ENCODE measurements at regions not wholly inside any gene's neighbourhood (a gene's known extent, or its start where the extent isn't known, plus 50 kb on each side); places are given as distances from the start of the nearest gene placed in this dataset.

DNA sequence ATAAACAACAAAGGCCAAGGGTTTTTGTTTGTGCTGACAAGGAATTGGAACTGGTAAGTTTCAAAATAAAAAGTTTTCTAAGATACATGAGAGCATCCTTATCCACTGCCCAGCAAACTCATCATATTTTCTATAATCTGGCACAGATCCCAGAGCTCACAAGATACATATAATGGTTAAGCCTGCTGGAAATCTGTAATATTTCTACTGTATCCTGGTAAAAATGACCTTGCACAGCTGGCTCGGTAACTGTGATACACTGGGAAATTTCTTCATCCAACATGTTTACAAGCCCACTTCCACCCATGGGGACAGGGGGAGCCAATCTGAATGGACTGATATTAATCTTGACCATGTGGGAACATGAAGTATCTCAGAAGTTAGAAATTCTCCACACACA is 425.4 kb upstream of the MMADHC start:
- Histone ChIP-seq H3K4me3 (no peak overlapping the region), H3K36me3 (no peaks in the 10 kb centered on the region), H3K27me3 (no peaks in the 10 kb centered on the region), H3K27ac (no peak overlapping the region), H3K9me3 (no peaks in the 10 kb centered on the region), H3K4me1 (no peaks in the 10 kb centered on the region)
- intact Hi-C loops (cut with DNase I), result no loop called here
- DNase-seq (no peak), ATAC-seq (no peak), FAIRE-seq (no peak)
- TF ChIP-seq, protein P1, sequence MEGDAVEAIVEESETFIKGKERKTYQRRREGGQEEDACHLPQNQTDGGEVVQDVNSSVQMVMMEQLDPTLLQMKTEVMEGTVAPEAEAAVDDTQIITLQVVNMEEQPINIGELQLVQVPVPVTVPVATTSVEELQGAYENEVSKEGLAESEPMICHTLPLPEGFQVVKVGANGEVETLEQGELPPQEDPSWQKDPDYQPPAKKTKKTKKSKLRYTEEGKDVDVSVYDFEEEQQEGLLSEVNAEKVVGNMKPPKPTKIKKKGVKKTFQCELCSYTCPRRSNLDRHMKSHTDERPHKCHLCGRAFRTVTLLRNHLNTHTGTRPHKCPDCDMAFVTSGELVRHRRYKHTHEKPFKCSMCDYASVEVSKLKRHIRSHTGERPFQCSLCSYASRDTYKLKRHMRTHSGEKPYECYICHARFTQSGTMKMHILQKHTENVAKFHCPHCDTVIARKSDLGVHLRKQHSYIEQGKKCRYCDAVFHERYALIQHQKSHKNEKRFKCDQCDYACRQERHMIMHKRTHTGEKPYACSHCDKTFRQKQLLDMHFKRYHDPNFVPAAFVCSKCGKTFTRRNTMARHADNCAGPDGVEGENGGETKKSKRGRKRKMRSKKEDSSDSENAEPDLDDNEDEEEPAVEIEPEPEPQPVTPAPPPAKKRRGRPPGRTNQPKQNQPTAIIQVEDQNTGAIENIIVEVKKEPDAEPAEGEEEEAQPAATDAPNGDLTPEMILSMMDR (IDR thresholded peaks at IDR 0.05), result no peak
- 47 to 48% methylated on average over 1 of the region's 1 CpG for WGBS, 2 donors

DNA sequence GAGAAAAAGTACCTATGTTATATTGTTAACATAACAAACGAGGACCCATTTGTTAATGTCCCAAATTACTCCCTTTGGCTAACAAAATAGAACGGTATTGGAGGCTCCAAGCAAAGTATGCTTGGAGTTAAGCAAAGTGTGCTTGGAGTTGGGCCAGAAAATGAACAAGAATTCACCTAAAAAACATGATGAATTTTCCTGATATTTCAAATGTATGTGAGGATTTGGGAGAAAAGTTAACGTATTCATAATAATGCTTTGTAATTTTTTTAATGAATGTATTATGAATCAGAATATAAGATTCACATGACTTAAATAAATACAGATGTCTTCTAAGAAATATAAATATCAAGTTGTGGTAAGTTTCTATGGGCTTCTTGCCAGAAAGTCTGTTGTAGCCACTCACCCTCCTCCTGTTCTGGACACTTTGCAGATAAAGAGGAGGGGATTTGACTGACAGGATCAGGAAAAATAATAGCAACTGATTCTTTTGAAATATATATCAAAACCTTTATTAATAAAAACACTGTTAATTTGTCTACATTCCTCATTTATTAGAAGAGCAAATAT is 423.7 kb upstream of the MMADHC start:
- H3K27me3 ChIP-seq, result no peaks in the 10 kb centered on the region
- intact Hi-C loops (cut with DNase I), result no loop called here
- no peak overlapping the region for H3K4me3 ChIP-seq
- no peaks in the 10 kb centered on the region for H3K9me3 ChIP-seq
- no peak overlapping the region for H3K27ac ChIP-seq
- H3K36me3 ChIP-seq, result no peaks in the 10 kb centered on the region
- ATAC-seq (no peak), DNase-seq (no peak), FAIRE-seq (no peak)
- 87 to 89% methylated on average over 3 of the region's 3 CpGs for WGBS, 2 donors
- TF ChIP-seq, protein P1 (IDR thresholded peaks at IDR 0.05), result no peak
- H3K4me1 ChIP-seq, result no peaks in the 10 kb centered on the region

DNA sequence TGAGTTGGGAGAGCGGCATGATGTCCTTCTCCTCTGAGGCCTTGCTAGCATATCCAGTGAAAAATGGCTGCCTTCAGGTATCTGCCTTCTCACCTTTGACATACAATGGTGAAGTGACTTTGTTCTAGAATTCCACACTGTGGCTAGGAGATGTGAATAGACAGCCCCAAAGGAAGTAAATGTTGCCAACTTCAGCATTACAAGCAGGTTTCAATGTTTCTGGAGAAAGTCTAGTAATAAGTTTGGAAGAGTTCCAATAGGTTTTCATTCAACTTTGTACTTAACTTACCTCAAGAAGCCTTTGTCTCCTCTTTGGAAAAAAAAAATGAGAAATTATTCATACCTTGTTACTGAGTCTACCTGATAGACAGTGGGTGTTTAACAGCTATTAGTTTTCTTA is 421.3 kb upstream of the MMADHC start:
- WGBS, 2 donors, result 94 to 100% methylated on average over 1 of the region's 1 CpG
- TF ChIP-seq, protein P1 (IDR thresholded peaks at IDR 0.05), result no peak
- FAIRE-seq (no peak), DNase-seq (no peak), ATAC-seq (no peak)
- intact Hi-C loops (cut with DNase I), result no loop called here
- Histone ChIP-seq H3K4me3 (no peak overlapping the region), H3K4me1 (no peaks in the 10 kb centered on the region), H3K27ac (no peak overlapping the region), H3K9me3 (no peaks in the 10 kb centered on the region), H3K36me3 (no peaks in the 10 kb centered on the region), H3K27me3 (no peaks in the 10 kb centered on the region)

DNA sequence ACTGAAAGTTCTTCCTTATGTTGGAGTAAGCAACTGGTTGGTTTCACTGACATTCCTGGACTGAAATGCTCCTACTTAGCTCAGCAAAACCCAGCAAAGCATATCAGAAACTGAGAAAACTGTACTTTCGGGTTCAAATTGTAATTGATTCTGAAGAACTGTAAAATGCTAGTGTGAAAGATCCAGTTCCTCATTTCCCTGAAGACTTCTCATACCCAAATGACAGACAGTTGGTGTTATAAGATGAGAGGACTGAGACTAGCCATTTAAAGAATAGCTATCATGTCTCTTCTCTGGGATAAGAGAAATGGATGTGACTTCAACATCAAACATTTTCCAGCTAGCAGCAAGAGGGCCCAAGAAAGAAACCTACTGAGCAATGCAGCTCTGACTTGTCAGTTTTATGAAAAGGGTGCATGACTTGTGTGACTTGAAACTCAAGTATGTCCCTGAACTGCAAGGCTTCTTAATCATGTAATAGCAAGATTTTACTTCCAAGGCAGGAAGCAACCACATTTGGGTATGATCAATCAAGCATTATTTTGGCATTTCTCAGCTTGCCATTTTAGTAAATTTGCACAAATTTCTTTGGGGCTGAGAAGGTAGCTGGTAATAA is 420.3 kb upstream of the MMADHC start:
- Histone ChIP-seq H3K4me1 (no peaks in the 10 kb centered on the region), H3K9me3 (no peaks in the 10 kb centered on the region), H3K4me3 (no peak overlapping the region), H3K36me3 (no peaks in the 10 kb centered on the region), H3K27me3 (no peaks in the 10 kb centered on the region), H3K27ac (no peak overlapping the region)
- FAIRE-seq, result no peak
- ATAC-seq, result no peak
- intact Hi-C loops (cut with DNase I), result no loop called here
- WGBS, 2 donors, result 88% methylated on average over 1 of the region's 1 CpG
- no peak for DNase-seq
- TF ChIP-seq, protein P1 (IDR thresholded peaks at IDR 0.05), result no peak

DNA sequence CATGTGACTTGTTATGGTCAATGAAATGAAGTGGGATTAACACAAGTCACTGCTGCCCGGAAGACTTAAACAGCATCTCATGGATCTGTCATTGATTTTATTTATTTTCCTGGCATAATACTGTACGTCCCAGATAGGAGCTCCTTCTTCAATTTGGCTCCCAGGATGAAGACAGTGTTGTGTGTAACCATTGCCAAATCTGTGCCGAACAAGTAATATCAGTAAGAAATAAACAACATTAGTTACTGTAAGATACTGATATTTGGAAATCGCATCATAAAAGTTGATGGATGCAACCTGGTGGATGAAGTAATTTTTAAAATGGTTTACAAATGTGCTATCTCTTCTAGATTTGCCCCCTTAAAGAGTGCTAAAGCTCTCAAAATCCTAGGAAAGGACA is 419.0 kb upstream of the MMADHC start:
- H3K4me1 ChIP-seq, result no peaks in the 10 kb centered on the region
- ATAC-seq (no peak), FAIRE-seq (no peak), DNase-seq (no peak)
- no peaks in the 10 kb centered on the region for H3K27me3 ChIP-seq
- no peaks in the 10 kb centered on the region for H3K9me3 ChIP-seq
- no peak overlapping the region for H3K4me3 ChIP-seq
- no peak overlapping the region for H3K27ac ChIP-seq
- WGBS, 2 donors, result 82 to 83% methylated on average over 4 of the region's 4 CpGs
- intact Hi-C loops (cut with DNase I), result no loop called here
- no peaks in the 10 kb centered on the region for H3K36me3 ChIP-seq
- TF ChIP-seq, protein P1 (IDR thresholded peaks at IDR 0.05), result no peak
